ENCODE measurements at regions not wholly inside any gene's neighbourhood (a gene's known extent, or its start where the extent isn't known, plus 50 kb on each side); places are given as distances from the start of the nearest gene placed in this dataset.

- H3K36me3 Mint-ChIP-seq (ENCODE audit: low read depth) = no peaks in the 10 kb centered on the region
- H3K27me3 Mint-ChIP-seq (ENCODE audit: low read depth) = no peaks in the 10 kb centered on the region
- no peaks in the 10 kb centered on the region for H3K4me1 Mint-ChIP-seq
- TF ChIP-seq CTCF (IDR thresholded peaks at IDR 0.05; ENCODE audit: unreplicated experiment in 3 of 3) = no peak
- H3K9me3 Mint-ChIP-seq = no peaks in the 10 kb centered on the region
- H3K27ac Mint-ChIP-seq = no peak overlapping the region
- no peak overlapping the region for H3K4me3 Mint-ChIP-seq
These were observed 466.8 kb upstream of the CDH8 start for GRCh38 chr16:62503073-62503472.

GRCh38 chr16:62478903-62479458, 442.7 kb upstream of the CDH8 start:
- Mint-ChIP-seq H3K27me3 (ENCODE audit: low read depth) (no peaks in the 10 kb centered on the region), H3K27ac (no peak overlapping the region), H3K4me1 (no peaks in the 10 kb centered on the region), H3K9me3 (no peaks in the 10 kb centered on the region), H3K4me3 (no peak overlapping the region), H3K36me3 (ENCODE audit: low read depth) (no peaks in the 10 kb centered on the region)
- no peak for TF ChIP-seq CTCF (IDR thresholded peaks at IDR 0.05; ENCODE audit: unreplicated experiment in 3 of 3)

- no peaks in the 10 kb centered on the region for H3K4me1 Mint-ChIP-seq
- TF ChIP-seq CTCF (IDR thresholded peaks at IDR 0.05; ENCODE audit: unreplicated experiment in 3 of 3) = no peak
- H3K27ac Mint-ChIP-seq = no peak overlapping the region
- no peak overlapping the region for H3K4me3 Mint-ChIP-seq
- H3K9me3 Mint-ChIP-seq = peaks cover 6% of the 10 kb centered on the region
- H3K27me3 Mint-ChIP-seq (ENCODE audit: low read depth) = no peaks in the 10 kb centered on the region
- no peaks in the 10 kb centered on the region for H3K36me3 Mint-ChIP-seq (ENCODE audit: low read depth)
These were observed 441.6 kb upstream of the CDH8 start for GRCh38 chr16:62477796-62478195.

GRCh38 chr16:62475573-62475972, 439.3 kb upstream of the CDH8 start:
- Mint-ChIP-seq H3K27me3 (ENCODE audit: low read depth) (no peaks in the 10 kb centered on the region), H3K4me1 (no peaks in the 10 kb centered on the region), H3K36me3 (ENCODE audit: low read depth) (no peaks in the 10 kb centered on the region), H3K27ac (no peak overlapping the region), H3K4me3 (no peak overlapping the region), H3K9me3 (peaks cover 19% of the 10 kb centered on the region)
- no peak for TF ChIP-seq CTCF (IDR thresholded peaks at IDR 0.05; ENCODE audit: unreplicated experiment in 3 of 3)

- Mint-ChIP-seq H3K4me1 (no peaks in the 10 kb centered on the region), H3K4me3 (no peak overlapping the region), H3K36me3 (ENCODE audit: low read depth) (no peaks in the 10 kb centered on the region)
These were observed 426.7 kb upstream of the CDH8 start for GRCh38 chr16:62462971-62463370.

More at GRCh38 chr16:62462971-62463370, 426.7 kb upstream of the CDH8 start:
- no peak overlapping the region for H3K27ac Mint-ChIP-seq
- no peaks in the 10 kb centered on the region for H3K27me3 Mint-ChIP-seq (ENCODE audit: low read depth)
- TF ChIP-seq CTCF (IDR thresholded peaks at IDR 0.05; ENCODE audit: unreplicated experiment in 3 of 3) = no peak
- peaks cover 11% of the 10 kb centered on the region for H3K9me3 Mint-ChIP-seq

Measured in nephron (organoid).